ENCODE measurements at regions not wholly inside any gene's neighbourhood (a gene's known extent, or its start where the extent isn't known, plus 50 kb on each side); places are given as distances from the start of the nearest gene placed in this dataset.
"Not testable (repeated sequence)": the region's sequence is repeated elsewhere in the genome, so short reads cannot be mapped to it uniquely, and the experiment has no call there.

DNA sequence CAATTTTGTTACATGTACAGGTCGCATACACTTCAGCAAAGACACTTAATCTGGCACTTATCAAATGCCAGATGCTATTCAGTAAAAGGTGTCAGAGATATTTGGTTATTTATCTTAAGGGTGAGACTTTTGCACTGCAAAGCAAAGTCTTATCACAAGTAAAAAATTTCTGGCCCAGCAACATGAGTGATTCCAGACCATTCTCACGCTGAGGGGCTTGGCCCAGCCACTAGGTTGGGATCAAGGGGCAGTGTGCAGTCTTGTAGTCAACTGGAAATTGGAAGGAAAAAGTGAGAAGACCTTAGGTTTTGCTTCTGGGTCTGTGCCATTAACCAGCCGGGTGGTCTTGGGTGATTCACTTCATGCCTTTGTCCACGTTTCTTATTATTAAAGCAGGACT, 181.6 kb downstream of the RNF144A start:
- Histone ChIP-seq H3K4me3 (ENCODE audit: low read length) (no peak overlapping the region), H3K9me2 (replicated peaks; ENCODE audit: control insufficient read depth, low read length) (no peaks in the 10 kb centered on the region), H3K27me3 (ENCODE audit: control insufficient read depth, low read length) (peaks cover 4% of the 10 kb centered on the region; the same call in 1 of the 2 replicates), H3F3A (ENCODE audit: control insufficient read depth, insufficient read depth) (no peaks in the 10 kb centered on the region), H3K36me3 (ENCODE audit: control insufficient read depth, low read length) (no peaks in the 10 kb centered on the region), H3K4me1 (ENCODE audit: control insufficient read depth, low read length) (peaks cover 11% of the 10 kb centered on the region), H3K79me2 (ENCODE audit: control insufficient read depth, low read length) (no peaks in the 10 kb centered on the region), H4K20me1 (ENCODE audit: control insufficient read depth, insufficient read depth, low read depth, low read length) (no peaks in the 10 kb centered on the region), H3K27ac (ENCODE audit: low read depth, low read length) (no peak overlapping the region), H3K4me2 (ENCODE audit: low read length) (no peak overlapping the region), H3K9me3 (ENCODE audit: control insufficient read depth, insufficient read depth, low read length) (no peaks in the 10 kb centered on the region)
- TF ChIP-seq EZH2phosphoT487 (IDR thresholded peaks at IDR 0.05; ENCODE audit: borderline replicate concordance, low read length) (no peak), CTCF (IDR thresholded peaks at IDR 0.05; ENCODE audit: low read depth, low read length, poor library complexity, severe bottlenecking) (no peak)

GRCh38 chr2:7099687-7100086, 182.5 kb downstream of the RNF144A start:
- H3K4me3 ChIP-seq (ENCODE audit: low read length); H3K9me2 ChIP-seq (replicated peaks; ENCODE audit: control insufficient read depth, low read length); H3K4me2 ChIP-seq (ENCODE audit: low read length); H3K79me2 ChIP-seq (ENCODE audit: control insufficient read depth, low read length); H4K20me1 ChIP-seq (ENCODE audit: control insufficient read depth, insufficient read depth, low read depth, low read length); H3K9me3 ChIP-seq (ENCODE audit: control insufficient read depth, insufficient read depth, low read length); H3K27ac ChIP-seq (ENCODE audit: low read depth, low read length); H3K27me3 ChIP-seq (ENCODE audit: control insufficient read depth, low read length); H3F3A ChIP-seq (ENCODE audit: control insufficient read depth, insufficient read depth); H3K36me3 ChIP-seq (ENCODE audit: control insufficient read depth, low read length): not testable (repeated sequence)
- peaks cover 11% of the 10 kb centered on the region for H3K4me1 ChIP-seq (ENCODE audit: control insufficient read depth, low read length)

- H3K9me2 ChIP-seq (replicated peaks; ENCODE audit: control insufficient read depth, low read length), result no peaks in the 10 kb centered on the region
- TF ChIP-seq CTCF (IDR thresholded peaks at IDR 0.05; ENCODE audit: low read depth, low read length, poor library complexity, severe bottlenecking), result no peak
- H4K20me1 ChIP-seq (ENCODE audit: control insufficient read depth, insufficient read depth, low read depth, low read length), result no peaks in the 10 kb centered on the region
- no peaks in the 10 kb centered on the region for H3F3A ChIP-seq (ENCODE audit: control insufficient read depth, insufficient read depth)
- H3K9me3 ChIP-seq (ENCODE audit: control insufficient read depth, insufficient read depth, low read length), result no peaks in the 10 kb centered on the region
- H3K27ac ChIP-seq (ENCODE audit: low read depth, low read length), result no peak overlapping the region
- H3K4me2 ChIP-seq (ENCODE audit: low read length), result no peak overlapping the region
- no peaks in the 10 kb centered on the region for H3K27me3 ChIP-seq (ENCODE audit: control insufficient read depth, low read length)
- H3K79me2 ChIP-seq (ENCODE audit: control insufficient read depth, low read length), result no peaks in the 10 kb centered on the region
- H3K36me3 ChIP-seq (ENCODE audit: control insufficient read depth, low read length), result no peaks in the 10 kb centered on the region
- no peak overlapping the region for H3K4me3 ChIP-seq (ENCODE audit: low read length)
- peaks cover 2% of the 10 kb centered on the region for H3K4me1 ChIP-seq (ENCODE audit: control insufficient read depth, low read length)
These were observed 185.6 kb downstream of the RNF144A start for GRCh38 chr2:7102826-7103225.

- Histone ChIP-seq H3K79me2 (ENCODE audit: control insufficient read depth, low read length) (no peaks in the 10 kb centered on the region), H3K4me3 (ENCODE audit: low read length) (no peak overlapping the region), H3K36me3 (ENCODE audit: control insufficient read depth, low read length) (no peaks in the 10 kb centered on the region), H3F3A (ENCODE audit: control insufficient read depth, insufficient read depth) (no peaks in the 10 kb centered on the region), H3K4me1 (ENCODE audit: control insufficient read depth, low read length) (no peaks in the 10 kb centered on the region), H3K9me2 (replicated peaks; ENCODE audit: control insufficient read depth, low read length) (no peaks in the 10 kb centered on the region), H4K20me1 (ENCODE audit: control insufficient read depth, insufficient read depth, low read depth, low read length) (no peaks in the 10 kb centered on the region), H3K27me3 (ENCODE audit: control insufficient read depth, low read length) (no peaks in the 10 kb centered on the region), H3K9me3 (ENCODE audit: control insufficient read depth, insufficient read depth, low read length) (no peaks in the 10 kb centered on the region), H3K27ac (ENCODE audit: low read depth, low read length) (no peak overlapping the region), H3K4me2 (ENCODE audit: low read length) (no peak overlapping the region)
- TF ChIP-seq EZH2phosphoT487 (IDR thresholded peaks at IDR 0.05; ENCODE audit: borderline replicate concordance, low read length) (no peak), CTCF (IDR thresholded peaks at IDR 0.05; ENCODE audit: low read depth, low read length, poor library complexity, severe bottlenecking) (no peak)
These were observed 191.8 kb downstream of the RNF144A start for GRCh38 chr2:7108792-7109532.

All from DOHH2 (cell line).